ENCODE measurements at regions not wholly inside any gene's neighbourhood (a gene's known extent, or its start where the extent isn't known, plus 50 kb on each side); places are given as distances from the start of the nearest gene placed in this dataset.
"Not testable (repeated sequence)": the region's sequence is repeated elsewhere in the genome, so short reads cannot be mapped to it uniquely, and the experiment has no call there.

GRCh38 chr21:28518630-28519029, 474.0 kb downstream of the LTN1 start:
- no peak for DNase-seq

- DNase-seq: peak; percentile 69
Observed at GRCh38 chr21:28516991-28517592, 475.6 kb downstream of the LTN1 start.

- DNase-seq: no peak
Observed at GRCh38 chr21:28516021-28516420, 476.7 kb downstream of the LTN1 start.

- no peak for DNase-seq
Observed at GRCh38 chr21:28513428-28513827, 479.2 kb downstream of the LTN1 start.

GRCh38 chr21:28509031-28509430, 483.6 kb downstream of the LTN1 start:
- no peak for DNase-seq

GRCh38 chr21:28508126-28508525, 484.6 kb downstream of the LTN1 start:
- DNase-seq: no peak

GRCh38 chr21:28496517-28496916, 496.2 kb downstream of the LTN1 start:
- DNase-seq: no peak

- no peak for DNase-seq
Observed at GRCh38 chr21:28492127-28492526, 500.6 kb downstream of the LTN1 start.

- no peak for DNase-seq
Observed at GRCh38 chr21:28489821-28490350, 502.8 kb downstream of the LTN1 start.

- DNase-seq: no peak
Observed at GRCh38 chr21:28489162-28489561, 503.5 kb downstream of the LTN1 start.

- DNase-seq: no peak
Observed at GRCh38 chr21:28487455-28488070, 505.1 kb downstream of the LTN1 start.

GRCh38 chr21:28485301-28486022, 507.2 kb downstream of the LTN1 start:
- no peak for DNase-seq

- DNase-seq: no peak
Observed at GRCh38 chr21:28483301-28484035, 509.2 kb downstream of the LTN1 start.

- DNase-seq: no peak
Observed at GRCh38 chr21:28482657-28483056, 510.0 kb downstream of the LTN1 start.

- DNase-seq: peak; percentile 57
Observed at GRCh38 chr21:28480470-28480869, 512.2 kb downstream of the LTN1 start.

GRCh38 chr21:28473530-28474220, 519.0 kb downstream of the LTN1 start:
- DNase-seq: peak; percentile 24

- not testable (repeated sequence) for DNase-seq
Observed at GRCh38 chr21:28472543-28472942, 520.1 kb downstream of the LTN1 start.

- DNase-seq: no peak
Observed at GRCh38 chr21:28464988-28465387, 527.7 kb downstream of the LTN1 start.

GRCh38 chr21:28464095-28464494, 528.6 kb downstream of the LTN1 start:
- DNase-seq: no peak

GRCh38 chr21:28459193-28459592, 533.5 kb downstream of the LTN1 start:
- no peak for DNase-seq

- no peak for DNase-seq
Observed at GRCh38 chr21:28458446-28458845, 534.2 kb downstream of the LTN1 start.

GRCh38 chr21:28455253-28455600, 537.5 kb downstream of the LTN1 start:
- no peak for DNase-seq
